Stimulated activated CD4-positive, alpha-beta T cell treated with anti-CD3 and anti-CD28 coated beads, Interleukin-4, amount 100 ng/mL, for 1 hour (primary cell): ENCODE measurements at regions not wholly inside any gene's neighbourhood (a gene's known extent, or its start where the extent isn't known, plus 50 kb on each side); places are given as distances from the start of the nearest gene placed in this dataset.
"Not testable (repeated sequence)": the region's sequence is repeated elsewhere in the genome, so short reads cannot be mapped to it uniquely, and the experiment has no call there.

Experiments used
- DNase-seq: peaks from one replicate; pipeline ENCODE4 v3.0.0-alpha.2; 2020

DNA sequence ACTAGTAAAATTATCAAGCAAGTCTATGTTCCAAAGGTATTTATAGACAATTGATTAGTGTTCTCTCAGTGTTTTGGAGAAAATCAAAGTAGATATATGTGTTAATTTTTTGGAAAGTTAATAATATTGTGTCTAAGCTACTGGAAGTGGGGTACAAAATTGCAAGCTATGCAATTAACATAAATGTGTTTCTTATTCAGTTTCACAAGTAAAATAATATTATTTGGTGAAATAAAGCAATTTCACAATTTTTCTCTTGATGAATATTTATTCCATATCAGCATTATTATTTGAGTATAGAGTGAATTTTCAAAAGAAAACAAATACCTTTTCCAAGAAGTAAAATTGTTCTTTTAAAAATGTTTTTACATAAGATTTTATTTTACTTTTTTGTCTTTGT is 1047.7 kb downstream of the TBL1XR1 start:
- DNase-seq = no peak

- DNase-seq = no peak
Measured at GRCh38 chr3:176147251-176147650, 1050.0 kb downstream of the TBL1XR1 start.

DNA sequence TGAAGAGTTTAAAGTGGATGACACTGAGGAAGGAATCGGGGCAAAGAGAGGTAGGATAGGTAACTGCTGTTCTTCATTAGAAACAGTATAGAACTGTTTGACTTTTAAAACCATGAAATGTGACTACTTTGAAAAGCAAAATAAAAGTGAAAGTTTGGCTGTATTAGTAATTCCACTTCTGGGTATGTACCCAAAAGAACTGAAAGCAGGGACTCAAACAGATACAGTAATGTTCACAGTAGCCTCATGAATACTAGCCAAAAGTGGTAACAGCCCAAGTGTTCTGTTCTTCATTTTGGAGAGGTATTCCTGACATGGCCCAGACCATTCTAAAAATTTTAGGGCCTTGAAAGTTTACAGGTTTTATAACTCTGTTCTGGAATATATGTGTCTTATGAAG is 1055.4 kb downstream of the TBL1XR1 start:
- no peak for DNase-seq

GRCh38 chr3:176120507-176120906 is 1076.8 kb downstream of the TBL1XR1 start:
- no peak for DNase-seq

DNA sequence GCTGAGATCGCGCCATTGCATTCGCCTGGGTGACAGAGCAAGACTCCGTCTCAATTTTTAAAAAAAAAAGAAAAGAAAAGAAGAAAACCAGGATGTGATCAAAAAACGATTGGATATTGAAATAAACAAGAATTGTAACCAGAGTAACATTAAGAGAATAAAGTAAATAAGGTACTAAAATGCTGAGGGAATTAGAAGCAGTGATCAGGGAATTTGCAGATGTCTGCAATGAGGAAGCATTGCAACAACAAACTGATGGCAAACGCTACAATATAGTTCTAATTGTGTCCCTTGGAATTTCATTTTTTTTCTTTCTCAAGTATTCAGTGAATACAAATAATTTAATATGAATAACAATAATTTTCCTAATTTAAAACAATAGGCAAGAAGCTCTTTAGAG is 1077.5 kb downstream of the TBL1XR1 start:
- no peak for DNase-seq

GRCh38 chr3:176106380-176106779 is 1090.9 kb downstream of the TBL1XR1 start:
- no peak for DNase-seq

GRCh38 chr3:176097027-176097426 is 1100.3 kb downstream of the TBL1XR1 start:
- no peak for DNase-seq

DNA sequence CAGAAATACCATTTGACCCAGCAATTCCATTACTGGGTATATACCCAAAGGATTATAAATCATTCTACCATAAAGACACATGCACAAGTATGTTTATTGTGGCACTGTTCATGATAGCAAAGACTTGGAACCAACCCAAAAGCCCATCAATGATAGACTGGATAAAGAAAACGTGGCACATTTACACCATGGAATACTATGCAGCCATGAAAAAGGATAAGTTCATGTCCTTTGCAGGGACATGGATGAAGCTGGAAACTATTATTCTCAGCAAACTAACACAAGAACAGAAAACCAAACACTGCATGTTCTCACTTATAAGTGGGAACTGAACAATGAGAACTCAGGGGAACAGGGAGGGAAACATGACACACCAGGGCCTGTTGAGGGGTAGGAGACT is 1103.4 kb downstream of the TBL1XR1 start:
- DNase-seq = not testable (repeated sequence)

- DNase-seq = no peak
Measured at GRCh38 chr3:176090727-176091126, 1106.6 kb downstream of the TBL1XR1 start.

- DNase-seq = no peak
Measured at GRCh38 chr3:176088962-176089383, 1108.3 kb downstream of the TBL1XR1 start.

DNA sequence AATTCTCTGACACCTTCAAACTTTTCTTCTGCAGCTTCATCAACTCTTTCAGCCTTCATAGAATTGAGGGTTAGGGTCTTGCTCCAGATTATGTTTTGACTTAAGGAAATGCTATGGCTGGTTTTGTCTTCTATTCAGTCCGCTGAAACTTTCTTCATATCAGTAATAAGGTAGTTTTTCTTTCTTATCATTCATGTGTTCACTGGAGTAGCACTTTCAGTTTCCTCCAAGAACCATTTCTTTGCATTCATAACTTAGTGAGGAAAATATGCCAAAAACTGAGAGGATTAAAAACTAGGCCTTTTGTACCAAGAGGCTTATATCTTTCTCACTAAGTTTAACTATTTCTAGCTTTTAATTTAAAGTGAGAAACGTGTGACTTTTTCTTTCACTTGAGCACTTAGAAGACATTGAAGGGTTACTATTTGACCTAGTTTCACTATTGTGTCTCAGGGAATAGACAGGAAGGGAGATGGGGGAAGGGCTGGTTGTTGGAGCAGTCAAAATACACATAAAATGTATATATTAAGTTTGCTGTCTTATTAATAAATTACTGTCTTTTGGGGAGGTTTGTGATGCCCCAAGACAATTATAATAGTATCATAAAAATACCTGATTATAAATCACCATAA is 1110.1 kb downstream of the TBL1XR1 start:
- no peak for DNase-seq

DNA sequence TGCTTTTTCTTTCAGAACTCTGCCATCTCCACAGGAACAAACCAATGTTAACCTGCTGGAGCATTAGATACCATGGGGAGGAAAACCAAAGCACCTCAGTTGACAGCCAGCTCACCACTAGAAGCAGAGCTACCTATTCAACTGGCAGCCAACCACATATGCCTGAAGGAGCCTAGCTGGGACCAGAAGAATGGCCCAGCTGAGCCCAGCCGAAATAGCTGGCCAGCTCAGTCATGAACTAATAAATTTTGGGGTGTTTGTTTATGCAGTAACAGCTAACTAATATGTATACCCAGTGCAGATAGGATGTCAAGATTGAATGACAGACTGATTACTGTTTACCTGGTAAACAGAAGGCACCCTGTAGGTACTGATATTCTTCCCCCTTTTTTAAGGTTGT is 1117.5 kb downstream of the TBL1XR1 start:
- no peak for DNase-seq

GRCh38 chr3:176078906-176079305 is 1118.4 kb downstream of the TBL1XR1 start:
- no peak for DNase-seq

- DNase-seq = no peak
Measured at GRCh38 chr3:176075491-176075890, 1121.8 kb downstream of the TBL1XR1 start.

- no peak for DNase-seq
Measured at GRCh38 chr3:176075046-176075445, 1122.2 kb downstream of the TBL1XR1 start.

- DNase-seq = no peak
Measured at GRCh38 chr3:176074096-176074495, 1123.2 kb downstream of the TBL1XR1 start.

DNA sequence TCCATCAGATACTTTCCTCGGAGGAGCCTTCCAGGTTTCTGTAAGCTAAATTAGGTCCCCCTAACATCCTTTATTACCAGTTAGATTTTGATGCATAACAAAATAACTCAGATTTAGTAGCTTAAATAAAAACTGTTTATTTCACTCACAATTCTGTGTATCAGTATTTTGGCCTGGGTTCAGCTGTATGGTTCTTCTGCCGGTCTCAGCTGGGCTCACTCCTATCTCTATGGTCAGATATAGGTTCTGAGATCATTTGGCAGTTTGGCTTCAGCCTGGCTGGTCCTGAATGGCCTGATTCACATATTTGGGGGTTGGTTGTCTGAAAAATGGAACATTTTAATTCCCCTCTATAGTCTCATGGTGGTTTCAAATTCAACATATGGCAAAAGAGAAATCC is 1125.3 kb downstream of the TBL1XR1 start:
- no peak for DNase-seq

DNA sequence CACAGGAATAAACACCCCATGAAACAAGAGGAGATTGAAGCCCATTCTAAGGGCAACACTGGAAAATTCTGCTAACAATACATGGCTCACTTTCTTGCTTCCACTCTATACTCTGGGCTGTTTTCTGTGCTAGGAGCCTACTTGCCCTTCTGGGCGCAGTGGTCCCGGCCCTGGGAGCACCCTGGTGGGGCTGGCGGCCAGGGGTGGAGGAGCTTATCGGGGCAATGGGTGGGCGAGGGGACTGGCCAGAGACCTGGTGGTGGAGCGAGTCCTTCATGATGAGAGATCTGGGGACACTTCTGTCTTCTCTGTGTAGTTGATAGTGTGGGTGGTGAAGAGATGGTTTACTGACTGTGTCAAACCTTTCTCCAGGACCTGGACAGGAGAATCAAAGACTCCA is 1128.5 kb downstream of the TBL1XR1 start:
- no peak for DNase-seq

- no peak for DNase-seq
Measured at GRCh38 chr3:176058856-176059255, 1138.4 kb downstream of the TBL1XR1 start.

GRCh38 chr3:176055836-176056235 is 1141.4 kb downstream of the TBL1XR1 start:
- no peak for DNase-seq

GRCh38 chr3:176051766-176052165 is 1145.5 kb downstream of the TBL1XR1 start:
- no peak for DNase-seq

DNA sequence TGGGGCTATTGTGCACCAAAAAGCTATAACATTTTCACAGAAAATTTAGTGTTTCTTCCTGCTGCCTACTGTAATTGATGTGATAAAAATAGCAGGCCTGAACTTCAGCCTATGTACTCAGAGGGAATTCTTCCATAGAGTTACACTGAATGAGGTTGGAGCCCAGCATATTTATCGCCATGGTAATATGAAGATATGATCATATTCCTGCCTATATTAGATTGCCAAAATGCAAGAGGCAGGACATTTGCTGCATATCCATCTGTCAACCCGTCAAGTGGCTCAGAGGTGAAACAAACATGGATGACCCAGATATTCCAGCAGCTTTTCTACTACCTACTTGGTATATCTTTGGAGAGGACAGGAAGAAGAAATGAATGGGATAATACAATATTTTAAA is 1150.6 kb downstream of the TBL1XR1 start:
- no peak for DNase-seq

DNA sequence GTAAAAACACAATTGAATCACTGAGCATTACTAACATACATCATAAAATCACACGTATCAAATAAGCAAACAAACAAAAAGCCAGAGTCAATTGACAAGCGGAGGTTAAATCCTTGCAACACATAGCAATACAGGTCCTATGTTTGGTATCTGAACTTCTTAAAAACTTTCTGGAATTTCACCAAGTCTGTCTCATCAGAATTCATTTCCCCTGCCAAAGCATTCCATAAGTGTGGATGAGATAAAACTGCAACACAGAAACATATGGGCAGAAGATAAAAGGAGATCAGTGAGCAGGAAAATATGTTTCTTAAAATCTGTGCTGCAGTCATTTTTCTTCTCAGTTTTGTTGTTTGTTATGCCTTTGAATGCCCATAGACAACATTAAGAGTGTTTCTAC is 1155.5 kb downstream of the TBL1XR1 start:
- no peak for DNase-seq

- DNase-seq = no peak
Measured at GRCh38 chr3:176041185-176041584, 1156.1 kb downstream of the TBL1XR1 start.

GRCh38 chr3:176037636-176038035 is 1159.6 kb downstream of the TBL1XR1 start:
- no peak for DNase-seq

DNA sequence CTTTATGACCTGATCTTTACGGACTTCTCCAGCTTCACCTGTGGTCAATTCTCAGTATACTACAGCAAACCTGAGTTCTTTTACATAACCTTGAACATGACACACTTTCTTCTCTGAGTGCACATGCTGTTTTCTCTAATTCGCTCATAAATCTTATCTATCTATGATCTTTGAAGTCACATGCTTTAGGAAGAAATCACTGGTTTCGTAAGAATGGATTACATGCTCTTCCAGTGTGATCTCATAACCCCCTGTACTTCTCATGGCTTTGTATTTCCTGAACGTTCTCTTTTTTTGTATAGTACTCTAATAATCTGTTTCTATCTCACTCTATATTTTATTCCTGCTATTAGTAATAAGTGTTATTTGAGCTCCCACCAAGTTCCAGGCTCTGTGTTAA is 1165.2 kb downstream of the TBL1XR1 start:
- DNase-seq = no peak
